ENCODE measurements at regions not wholly inside any gene's neighbourhood (a gene's known extent, or its start where the extent isn't known, plus 50 kb on each side); places are given as distances from the start of the nearest gene placed in this dataset.

GRCh38 chr9:102855641-102856040, 139.5 kb upstream of the CYLC2 start:
- H3K27me3 ChIP-seq (ENCODE audit: low read length), result no peaks in the 10 kb centered on the region
- H3K4me3 ChIP-seq (ENCODE audit: low read length), result no peak overlapping the region
- H3K4me1 ChIP-seq (ENCODE audit: low read length), result no peaks in the 10 kb centered on the region
- no peak overlapping the region for H2AFZ ChIP-seq (ENCODE audit: low read length)
- no peaks in the 10 kb centered on the region for H4K20me1 ChIP-seq (ENCODE audit: insufficient read depth, low read depth, low read length)
- H3K4me2 ChIP-seq (ENCODE audit: low read depth, low read length, poor library complexity, severe bottlenecking), result no peak overlapping the region
- no peaks in the 10 kb centered on the region for H3K79me2 ChIP-seq (ENCODE audit: low read length)
- H3K9me2 ChIP-seq (replicated peaks; ENCODE audit: insufficient read depth, low read length), result no peaks in the 10 kb centered on the region
- H3K27ac ChIP-seq (ENCODE audit: low read length), result no peak overlapping the region
- H3K36me3 ChIP-seq (ENCODE audit: insufficient read depth, low read length), result no peaks in the 10 kb centered on the region
- no peak overlapping the region for H3K9ac ChIP-seq (ENCODE audit: low read length)
- DNase-seq, result no peak
- H3K9me3 ChIP-seq (ENCODE audit: low read length), result peaks cover 20% of the 10 kb centered on the region

DNA sequence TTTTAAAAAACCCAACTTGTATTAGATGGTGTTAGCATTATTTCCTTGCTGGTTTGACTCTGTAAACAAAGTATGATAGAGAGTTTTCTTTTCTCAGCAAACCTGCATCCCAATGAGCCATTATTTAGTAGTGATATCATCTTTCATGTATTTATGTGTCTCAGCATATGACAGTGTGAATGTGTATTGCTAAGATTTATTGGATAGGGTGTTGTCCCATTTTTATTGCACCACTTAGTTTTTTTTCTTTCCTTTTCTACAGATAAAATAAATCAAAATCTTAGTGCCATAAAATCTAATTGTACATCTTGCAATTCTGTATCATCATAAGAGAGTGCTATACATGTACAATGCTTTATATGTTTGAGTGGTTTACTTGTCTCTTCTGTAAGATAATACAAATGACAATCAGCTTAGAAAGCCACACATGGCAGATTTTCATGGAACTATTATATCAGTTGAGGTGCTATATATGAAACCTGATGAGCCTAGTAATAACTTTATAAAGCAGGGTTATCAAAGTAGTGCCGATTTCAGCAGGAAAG, 149.2 kb upstream of the CYLC2 start:
- Histone ChIP-seq H3K9me3 (ENCODE audit: low read length) (peaks cover 12% of the 10 kb centered on the region), H3K36me3 (ENCODE audit: insufficient read depth, low read length) (no peaks in the 10 kb centered on the region), H3K27me3 (ENCODE audit: low read length) (no peaks in the 10 kb centered on the region), H3K79me2 (ENCODE audit: low read length) (no peaks in the 10 kb centered on the region), H3K4me3 (ENCODE audit: low read length) (no peak overlapping the region), H3K27ac (ENCODE audit: low read length) (no peak overlapping the region), H3K4me2 (ENCODE audit: low read depth, low read length, poor library complexity, severe bottlenecking) (no peak overlapping the region), H3K9ac (ENCODE audit: low read length) (no peak overlapping the region), H3K9me2 (replicated peaks; ENCODE audit: insufficient read depth, low read length) (no peaks in the 10 kb centered on the region), H2AFZ (ENCODE audit: low read length) (no peak overlapping the region), H3K4me1 (ENCODE audit: low read length) (no peaks in the 10 kb centered on the region), H4K20me1 (ENCODE audit: insufficient read depth, low read depth, low read length) (no peaks in the 10 kb centered on the region)
- DNase-seq, result no peak

DNA sequence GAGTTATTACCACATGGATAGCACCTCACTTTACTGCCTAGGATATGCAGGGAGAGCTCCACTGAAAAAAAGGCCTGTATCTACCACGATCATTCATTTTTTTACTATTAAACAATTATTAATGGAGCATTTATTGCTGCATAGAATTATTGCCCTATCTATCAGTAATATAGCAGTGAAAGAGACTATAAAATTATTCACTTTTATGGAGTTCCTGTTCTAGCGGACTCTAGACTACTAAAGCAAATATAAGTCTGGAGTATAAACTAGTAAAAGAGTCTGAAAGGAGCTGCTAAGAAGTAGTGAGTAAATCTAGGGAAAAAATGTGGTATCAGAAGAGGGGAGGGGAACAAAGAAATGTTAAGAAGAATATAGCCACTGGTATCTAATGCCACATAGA, 150.4 kb upstream of the CYLC2 start:
- Histone ChIP-seq H3K9ac (ENCODE audit: low read length) (no peak overlapping the region), H3K27me3 (ENCODE audit: low read length) (no peaks in the 10 kb centered on the region), H2AFZ (ENCODE audit: low read length) (no peak overlapping the region), H4K20me1 (ENCODE audit: insufficient read depth, low read depth, low read length) (no peaks in the 10 kb centered on the region), H3K9me3 (ENCODE audit: low read length) (peaks cover 14% of the 10 kb centered on the region), H3K79me2 (ENCODE audit: low read length) (no peaks in the 10 kb centered on the region), H3K4me1 (ENCODE audit: low read length) (no peaks in the 10 kb centered on the region), H3K4me3 (ENCODE audit: low read length) (no peak overlapping the region), H3K4me2 (ENCODE audit: low read depth, low read length, poor library complexity, severe bottlenecking) (no peak overlapping the region), H3K9me2 (replicated peaks; ENCODE audit: insufficient read depth, low read length) (no peaks in the 10 kb centered on the region), H3K36me3 (ENCODE audit: insufficient read depth, low read length) (no peaks in the 10 kb centered on the region), H3K27ac (ENCODE audit: low read length) (no peak overlapping the region)
- DNase-seq, result no peak

GRCh38 chr9:102842423-102842822, 152.7 kb upstream of the CYLC2 start:
- H3K4me1 ChIP-seq (ENCODE audit: low read length), result no peaks in the 10 kb centered on the region
- no peak overlapping the region for H3K9ac ChIP-seq (ENCODE audit: low read length)
- DNase-seq, result no peak
- H3K9me2 ChIP-seq (replicated peaks; ENCODE audit: insufficient read depth, low read length), result no peaks in the 10 kb centered on the region
- no peaks in the 10 kb centered on the region for H4K20me1 ChIP-seq (ENCODE audit: insufficient read depth, low read depth, low read length)
- H3K4me3 ChIP-seq (ENCODE audit: low read length), result no peak overlapping the region
- no peaks in the 10 kb centered on the region for H3K27me3 ChIP-seq (ENCODE audit: low read length)
- H3K27ac ChIP-seq (ENCODE audit: low read length), result no peak overlapping the region
- H3K36me3 ChIP-seq (ENCODE audit: insufficient read depth, low read length), result no peaks in the 10 kb centered on the region
- H3K4me2 ChIP-seq (ENCODE audit: low read depth, low read length, poor library complexity, severe bottlenecking), result no peak overlapping the region
- H3K9me3 ChIP-seq (ENCODE audit: low read length), result peaks cover 14% of the 10 kb centered on the region
- H2AFZ ChIP-seq (ENCODE audit: low read length), result no peak overlapping the region
- H3K79me2 ChIP-seq (ENCODE audit: low read length), result no peaks in the 10 kb centered on the region

DNA sequence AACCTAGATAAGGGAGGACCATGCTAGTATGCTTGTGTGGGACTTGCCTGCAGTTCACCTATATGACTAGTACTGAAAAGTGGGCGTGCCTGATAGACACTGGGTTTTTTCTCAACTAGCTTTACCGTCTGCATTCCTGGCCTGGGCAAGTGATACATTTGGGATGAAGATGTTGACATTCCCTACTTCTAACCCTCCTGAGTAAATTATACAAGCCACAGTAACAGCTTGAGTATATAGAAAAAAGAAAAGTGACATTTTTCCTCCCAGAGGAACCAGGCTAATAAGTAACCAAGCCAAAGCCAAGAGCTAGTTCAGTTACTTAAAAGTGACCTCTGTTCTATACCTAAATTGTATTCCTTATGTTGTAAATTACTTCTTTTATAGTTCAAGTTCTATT, 153.8 kb upstream of the CYLC2 start:
- no peak overlapping the region for H3K27ac ChIP-seq (ENCODE audit: low read length)
- H3K9ac ChIP-seq (ENCODE audit: low read length), result no peak overlapping the region
- H3K79me2 ChIP-seq (ENCODE audit: low read length), result no peaks in the 10 kb centered on the region
- H3K4me1 ChIP-seq (ENCODE audit: low read length), result no peaks in the 10 kb centered on the region
- no peak overlapping the region for H3K4me2 ChIP-seq (ENCODE audit: low read depth, low read length, poor library complexity, severe bottlenecking)
- H3K36me3 ChIP-seq (ENCODE audit: insufficient read depth, low read length), result no peaks in the 10 kb centered on the region
- no peak overlapping the region for H2AFZ ChIP-seq (ENCODE audit: low read length)
- no peak for DNase-seq
- H3K27me3 ChIP-seq (ENCODE audit: low read length), result no peaks in the 10 kb centered on the region
- no peak overlapping the region for H3K4me3 ChIP-seq (ENCODE audit: low read length)
- H3K9me3 ChIP-seq (ENCODE audit: low read length), result peaks cover 19% of the 10 kb centered on the region
- H3K9me2 ChIP-seq (replicated peaks; ENCODE audit: insufficient read depth, low read length), result no peaks in the 10 kb centered on the region
- no peaks in the 10 kb centered on the region for H4K20me1 ChIP-seq (ENCODE audit: insufficient read depth, low read depth, low read length)

DNA sequence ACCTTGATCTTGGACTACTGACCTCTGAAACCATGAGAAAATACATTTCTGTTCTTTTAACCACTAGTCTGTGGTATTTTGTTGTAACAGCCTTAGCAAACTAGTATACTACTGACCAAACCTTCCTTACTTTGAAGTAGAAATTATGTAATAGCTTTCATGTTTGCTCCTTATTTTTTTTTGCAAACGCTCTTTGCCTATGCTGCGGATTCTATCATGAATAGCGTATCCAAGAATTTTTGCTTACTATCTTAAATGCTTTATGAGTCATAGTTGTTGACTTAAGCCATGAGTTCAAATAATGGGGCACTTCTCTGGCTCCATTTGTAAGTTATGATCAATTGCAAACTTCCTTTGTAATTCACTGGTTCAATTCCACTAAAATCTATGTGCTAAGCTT, 154.8 kb upstream of the CYLC2 start:
- no peak overlapping the region for H3K4me2 ChIP-seq (ENCODE audit: low read depth, low read length, poor library complexity, severe bottlenecking)
- H2AFZ ChIP-seq (ENCODE audit: low read length), result no peak overlapping the region
- no peaks in the 10 kb centered on the region for H3K36me3 ChIP-seq (ENCODE audit: insufficient read depth, low read length)
- H3K9me2 ChIP-seq (replicated peaks; ENCODE audit: insufficient read depth, low read length), result no peaks in the 10 kb centered on the region
- H3K79me2 ChIP-seq (ENCODE audit: low read length), result no peaks in the 10 kb centered on the region
- H3K27ac ChIP-seq (ENCODE audit: low read length), result no peak overlapping the region
- no peaks in the 10 kb centered on the region for H4K20me1 ChIP-seq (ENCODE audit: insufficient read depth, low read depth, low read length)
- H3K9ac ChIP-seq (ENCODE audit: low read length), result no peak overlapping the region
- DNase-seq, result no peak
- H3K9me3 ChIP-seq (ENCODE audit: low read length), result peaks cover 12% of the 10 kb centered on the region
- no peak overlapping the region for H3K4me3 ChIP-seq (ENCODE audit: low read length)
- no peaks in the 10 kb centered on the region for H3K27me3 ChIP-seq (ENCODE audit: low read length)
- no peaks in the 10 kb centered on the region for H3K4me1 ChIP-seq (ENCODE audit: low read length)

DNA sequence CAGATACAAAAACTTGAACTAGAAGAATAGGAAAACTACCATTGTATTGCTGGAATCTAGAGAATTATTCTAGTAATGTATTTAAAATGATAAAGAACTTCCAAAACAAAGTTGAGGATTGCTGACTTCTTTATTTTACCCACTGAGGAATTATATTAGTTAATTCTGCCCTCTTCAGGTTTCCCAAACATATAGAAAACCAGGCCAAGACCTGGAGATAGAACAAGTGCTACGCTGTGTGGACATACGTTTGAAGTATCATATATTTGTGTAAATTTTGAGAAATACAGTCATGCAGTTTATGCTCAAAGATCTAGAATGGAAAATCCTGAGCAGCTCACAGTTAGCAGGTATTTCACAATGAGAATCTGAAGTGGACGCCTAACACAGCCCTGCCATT, 162.3 kb upstream of the CYLC2 start:
- H3K27ac ChIP-seq (ENCODE audit: low read length), result no peak overlapping the region
- no peak overlapping the region for H3K4me3 ChIP-seq (ENCODE audit: low read length)
- H3K9me3 ChIP-seq (ENCODE audit: low read length), result peaks cover 31% of the 10 kb centered on the region
- DNase-seq, result no peak
- no peaks in the 10 kb centered on the region for H4K20me1 ChIP-seq (ENCODE audit: insufficient read depth, low read depth, low read length)
- no peak overlapping the region for H2AFZ ChIP-seq (ENCODE audit: low read length)
- no peaks in the 10 kb centered on the region for H3K9me2 ChIP-seq (replicated peaks; ENCODE audit: insufficient read depth, low read length)
- H3K4me2 ChIP-seq (ENCODE audit: low read depth, low read length, poor library complexity, severe bottlenecking), result no peak overlapping the region
- no peak overlapping the region for H3K9ac ChIP-seq (ENCODE audit: low read length)
- no peaks in the 10 kb centered on the region for H3K4me1 ChIP-seq (ENCODE audit: low read length)
- H3K36me3 ChIP-seq (ENCODE audit: insufficient read depth, low read length), result no peaks in the 10 kb centered on the region
- no peaks in the 10 kb centered on the region for H3K79me2 ChIP-seq (ENCODE audit: low read length)
- no peaks in the 10 kb centered on the region for H3K27me3 ChIP-seq (ENCODE audit: low read length)

- Histone ChIP-seq H3K27me3 (ENCODE audit: low read length) (no peaks in the 10 kb centered on the region), H3K9ac (ENCODE audit: low read length) (no peak overlapping the region), H3K36me3 (ENCODE audit: insufficient read depth, low read length) (no peaks in the 10 kb centered on the region), H3K4me2 (ENCODE audit: low read depth, low read length, poor library complexity, severe bottlenecking) (no peak overlapping the region), H2AFZ (ENCODE audit: low read length) (no peak overlapping the region), H3K4me3 (ENCODE audit: low read length) (no peak overlapping the region), H4K20me1 (ENCODE audit: insufficient read depth, low read depth, low read length) (no peaks in the 10 kb centered on the region), H3K9me3 (ENCODE audit: low read length) (peaks cover 12% of the 10 kb centered on the region), H3K9me2 (replicated peaks; ENCODE audit: insufficient read depth, low read length) (no peaks in the 10 kb centered on the region), H3K79me2 (ENCODE audit: low read length) (no peaks in the 10 kb centered on the region), H3K4me1 (ENCODE audit: low read length) (no peaks in the 10 kb centered on the region), H3K27ac (ENCODE audit: low read length) (no peak overlapping the region)
- DNase-seq, result no peak
These were observed 198.9 kb upstream of the CYLC2 start for GRCh38 chr9:102796244-102796643.

DNA sequence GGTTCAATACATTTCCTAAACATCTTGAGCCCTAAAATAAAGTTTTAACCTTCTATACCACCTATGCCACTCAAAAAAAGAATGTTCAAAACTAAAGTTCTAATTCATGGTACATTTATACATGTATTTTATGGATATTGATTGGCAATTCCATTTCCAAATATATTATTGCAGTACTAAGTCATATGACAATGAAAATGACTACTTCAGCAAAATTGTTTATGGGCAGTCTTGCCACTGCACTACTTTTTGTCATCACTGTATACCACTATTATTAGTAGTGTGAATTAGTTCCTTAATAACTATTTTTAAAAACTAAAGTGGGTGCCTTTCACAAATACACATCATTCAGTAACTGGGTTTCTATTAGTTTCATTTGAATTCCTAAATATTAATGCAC, 199.6 kb upstream of the CYLC2 start:
- Histone ChIP-seq H3K9ac (ENCODE audit: low read length) (no peak overlapping the region), H2AFZ (ENCODE audit: low read length) (no peak overlapping the region), H3K9me3 (ENCODE audit: low read length) (peaks cover 9% of the 10 kb centered on the region; the same call in 1 of the 2 replicates), H3K9me2 (replicated peaks; ENCODE audit: insufficient read depth, low read length) (no peaks in the 10 kb centered on the region), H3K27me3 (ENCODE audit: low read length) (no peaks in the 10 kb centered on the region), H3K79me2 (ENCODE audit: low read length) (no peaks in the 10 kb centered on the region), H3K4me3 (ENCODE audit: low read length) (no peak overlapping the region), H3K27ac (ENCODE audit: low read length) (no peak overlapping the region), H4K20me1 (ENCODE audit: insufficient read depth, low read depth, low read length) (no peaks in the 10 kb centered on the region), H3K4me2 (ENCODE audit: low read depth, low read length, poor library complexity, severe bottlenecking) (no peak overlapping the region), H3K4me1 (ENCODE audit: low read length) (no peaks in the 10 kb centered on the region), H3K36me3 (ENCODE audit: insufficient read depth, low read length) (no peaks in the 10 kb centered on the region)
- no peak for DNase-seq
